GM12892 (cell line): ENCODE measurements at regions not wholly inside any gene's neighbourhood (a gene's known extent, or its start where the extent isn't known, plus 50 kb on each side); places are given as distances from the start of the nearest gene placed in this dataset.

Experiments used
- POLR2A ChIP-seq: IDR thresholded peaks from 2 replicates; pipeline ENCODE4 v1.6.1; 2011; ENCODE audit warnings: low read depth, low read length, control low read depth
- POLR2AphosphoS5 ChIP-seq: IDR thresholded peaks from 2 replicates; pipeline ENCODE4 v1.6.1; 2011; ENCODE audit warnings: low read depth, low read length, control low read depth

GRCh38 chr5:85304524-85304923 lies 919.8 kb upstream of the EDIL3 start:
- TF ChIP-seq POLR2AphosphoS5 (no peak), POLR2A (no peak)
